ENCODE measurements at regions not wholly inside any gene's neighbourhood (a gene's known extent, or its start where the extent isn't known, plus 50 kb on each side); places are given as distances from the start of the nearest gene placed in this dataset.
A peak's percentile ranks its signal among the peaks of the same experiment; 100 is the strongest.

DNA sequence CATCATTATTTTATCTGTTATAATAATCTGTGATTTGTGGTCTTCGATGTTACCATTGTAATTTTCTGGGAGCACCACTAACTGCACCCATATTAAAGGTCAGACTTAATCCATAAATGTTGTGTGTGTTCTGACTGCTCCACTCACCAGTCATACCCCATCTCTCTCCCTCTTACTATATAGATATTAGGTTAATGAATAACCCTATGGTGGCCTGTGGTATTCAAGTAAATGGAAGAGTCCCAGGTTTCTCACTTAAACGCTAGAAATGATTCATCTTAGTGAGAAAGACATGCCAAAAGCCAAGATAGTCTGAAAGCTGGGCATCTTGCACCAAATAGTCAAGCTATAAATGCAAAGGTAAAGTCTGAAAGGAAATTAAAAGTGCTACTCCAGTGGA is 1358.5 kb downstream of the ROBO2 start:
- WGBS, 2 experiments (ENCODE audit: low coverage in 1 of 2, low lambda C conversion rate in 2 of 2, missing lambda C conversion rate in 2 of 2), result 13 to 17% methylated on average over 2 of the region's 2 CpGs
- in situ Hi-C loops (cut with MboI), result no loop called here
- TF ChIP-seq EZH2 (IDR thresholded peaks at IDR 0.05; ENCODE audit: insufficient read depth, poor library complexity, severe bottlenecking) (no peak), EZH2phosphoT487 (IDR thresholded peaks at IDR 0.05; ENCODE audit: insufficient read depth, low read depth) (no peak)
- Histone ChIP-seq H3K27me3 (replicated peaks; ENCODE audit: insufficient read depth) (no peaks in the 10 kb centered on the region), H2AFZ (no peak overlapping the region), H3K36me3 (ENCODE audit: low read depth) (no peaks in the 10 kb centered on the region), H3K9ac (no peak overlapping the region), H3K4me2 (ENCODE audit: unreplicated experiment) (no peak overlapping the region), H3K4me1 (ENCODE audit: insufficient read depth) (no peaks in the 10 kb centered on the region), H3K9me2 (ENCODE audit: insufficient read depth) (no peaks in the 10 kb centered on the region), H3K9me3 (ENCODE audit: low read depth) (no peaks in the 10 kb centered on the region), H3K4me3 (no peak overlapping the region), H3F3A (ENCODE audit: insufficient read depth) (no peaks in the 10 kb centered on the region), H4K20me1 (ENCODE audit: insufficient read depth) (no peaks in the 10 kb centered on the region), H3K79me2 (ENCODE audit: insufficient read depth) (no peaks in the 10 kb centered on the region), H3K27ac (no peak overlapping the region)
- DNase-seq, result no peak

GRCh38 chr3:78402720-78403119 is 1362.8 kb downstream of the ROBO2 start:
- Histone ChIP-seq H3K4me2 (ENCODE audit: unreplicated experiment) (no peak overlapping the region), H3K4me1 (ENCODE audit: insufficient read depth) (no peaks in the 10 kb centered on the region), H3K9ac (no peak overlapping the region), H3K79me2 (ENCODE audit: insufficient read depth) (no peaks in the 10 kb centered on the region), H3K27me3 (replicated peaks; ENCODE audit: insufficient read depth) (no peaks in the 10 kb centered on the region), H3K36me3 (ENCODE audit: low read depth) (no peaks in the 10 kb centered on the region), H4K20me1 (ENCODE audit: insufficient read depth) (no peaks in the 10 kb centered on the region), H3K4me3 (no peak overlapping the region), H3F3A (ENCODE audit: insufficient read depth) (no peaks in the 10 kb centered on the region), H2AFZ (no peak overlapping the region), H3K9me2 (ENCODE audit: insufficient read depth) (no peaks in the 10 kb centered on the region), H3K27ac (no peak overlapping the region), H3K9me3 (ENCODE audit: low read depth) (no peaks in the 10 kb centered on the region)
- no peak for TF ChIP-seq EZH2 (IDR thresholded peaks at IDR 0.05; ENCODE audit: insufficient read depth, poor library complexity, severe bottlenecking)
- in situ Hi-C loops (cut with MboI), result no loop called here
- 16 to 20% methylated on average over 1 of the region's 1 CpG for WGBS, 2 experiments (ENCODE audit: low coverage in 1 of 2, low lambda C conversion rate in 2 of 2, missing lambda C conversion rate in 2 of 2)
- no peak for DNase-seq

DNA sequence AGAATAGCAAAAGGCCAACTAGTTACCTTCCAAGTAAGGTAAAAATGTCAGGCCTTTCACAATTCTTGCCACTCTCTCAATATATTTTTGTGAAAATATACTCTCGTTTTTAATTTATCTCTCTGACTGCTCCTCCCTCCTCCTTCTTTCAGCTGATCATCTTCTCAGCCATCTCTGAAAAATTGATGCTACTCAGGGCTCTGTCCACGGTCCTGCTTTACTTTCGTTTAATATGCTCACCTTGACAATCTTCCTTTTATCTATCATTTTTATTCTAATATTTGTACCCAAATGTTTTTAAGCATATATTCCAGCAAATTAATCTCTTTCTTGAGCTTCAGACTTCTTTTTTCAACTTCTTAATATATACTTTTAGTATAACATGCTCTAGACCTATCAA is 1362.1 kb downstream of the ROBO1 start:
- Histone ChIP-seq H3K27ac (no peak overlapping the region), H4K20me1 (ENCODE audit: insufficient read depth) (no peaks in the 10 kb centered on the region), H2AFZ (no peak overlapping the region), H3K4me2 (ENCODE audit: unreplicated experiment) (no peak overlapping the region), H3K79me2 (ENCODE audit: insufficient read depth) (no peaks in the 10 kb centered on the region), H3K36me3 (ENCODE audit: low read depth) (no peaks in the 10 kb centered on the region), H3K9ac (no peak overlapping the region), H3F3A (ENCODE audit: insufficient read depth) (no peaks in the 10 kb centered on the region), H3K9me3 (ENCODE audit: low read depth) (no peaks in the 10 kb centered on the region), H3K4me1 (ENCODE audit: insufficient read depth) (no peaks in the 10 kb centered on the region), H3K9me2 (ENCODE audit: insufficient read depth) (no peaks in the 10 kb centered on the region), H3K4me3 (no peak overlapping the region), H3K27me3 (replicated peaks; ENCODE audit: insufficient read depth) (no peaks in the 10 kb centered on the region)
- TF ChIP-seq EZH2 (IDR thresholded peaks at IDR 0.05; ENCODE audit: insufficient read depth, poor library complexity, severe bottlenecking) (no peak), EZH2phosphoT487 (IDR thresholded peaks at IDR 0.05; ENCODE audit: insufficient read depth, low read depth) (no peak)
- peak; percentile 6 for DNase-seq
- WGBS, 2 experiments (ENCODE audit: low coverage in 1 of 2, low lambda C conversion rate in 2 of 2, missing lambda C conversion rate in 2 of 2), result 16 to 24% methylated on average over 3 of the region's 3 CpGs
- in situ Hi-C loops (cut with MboI), result no loop called here

DNA sequence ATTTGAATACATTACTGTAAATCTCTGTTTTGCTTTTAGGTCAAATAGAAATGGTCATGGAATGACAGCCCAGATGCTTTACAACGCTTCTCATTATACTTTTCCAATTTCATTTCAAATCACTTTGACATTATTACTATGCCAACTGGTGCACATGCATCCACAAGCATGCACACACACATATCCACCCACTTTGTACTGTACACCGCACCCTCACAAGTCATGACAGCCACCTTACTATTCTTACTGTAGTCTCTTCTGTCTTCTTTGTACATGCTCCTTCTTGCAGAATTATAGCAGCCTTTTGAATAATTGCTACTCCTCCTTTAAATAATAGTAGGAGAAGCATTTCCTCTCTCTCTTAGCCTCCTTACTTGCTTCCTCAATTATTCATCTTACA is 1361.4 kb downstream of the ROBO1 start:
- Histone ChIP-seq H3K27me3 (replicated peaks; ENCODE audit: insufficient read depth) (no peaks in the 10 kb centered on the region), H3K27ac (no peak overlapping the region), H4K20me1 (ENCODE audit: insufficient read depth) (no peaks in the 10 kb centered on the region), H3K79me2 (ENCODE audit: insufficient read depth) (no peaks in the 10 kb centered on the region), H2AFZ (no peak overlapping the region), H3K9me2 (ENCODE audit: insufficient read depth) (no peaks in the 10 kb centered on the region), H3K4me3 (no peak overlapping the region), H3K36me3 (ENCODE audit: low read depth) (no peaks in the 10 kb centered on the region), H3F3A (ENCODE audit: insufficient read depth) (no peaks in the 10 kb centered on the region), H3K4me1 (ENCODE audit: insufficient read depth) (no peaks in the 10 kb centered on the region), H3K9me3 (ENCODE audit: low read depth) (no peaks in the 10 kb centered on the region), H3K4me2 (ENCODE audit: unreplicated experiment) (no peak overlapping the region), H3K9ac (no peak overlapping the region)
- in situ Hi-C loops (cut with MboI), result no loop called here
- WGBS, 2 experiments (ENCODE audit: low coverage in 1 of 2, low lambda C conversion rate in 2 of 2, missing lambda C conversion rate in 2 of 2), result 41 to 50% methylated on average over 2 of the region's 2 CpGs
- TF ChIP-seq EZH2 (IDR thresholded peaks at IDR 0.05; ENCODE audit: insufficient read depth, poor library complexity, severe bottlenecking) (no peak), EZH2phosphoT487 (IDR thresholded peaks at IDR 0.05; ENCODE audit: insufficient read depth, low read depth) (no peak)
- DNase-seq, result no peak

- no peak overlapping the region for H3K4me3 ChIP-seq
- no peaks in the 10 kb centered on the region for H3K36me3 ChIP-seq (ENCODE audit: low read depth)
- no peaks in the 10 kb centered on the region for H4K20me1 ChIP-seq (ENCODE audit: insufficient read depth)
- WGBS, 2 experiments (ENCODE audit: low coverage in 1 of 2, low lambda C conversion rate in 2 of 2, missing lambda C conversion rate in 2 of 2), result 40 to 50% methylated on average over 2 of the region's 2 CpGs
- DNase-seq, result no peak
- H3K79me2 ChIP-seq (ENCODE audit: insufficient read depth), result no peaks in the 10 kb centered on the region
- H2AFZ ChIP-seq, result no peak overlapping the region
- TF ChIP-seq EZH2 (IDR thresholded peaks at IDR 0.05; ENCODE audit: insufficient read depth, poor library complexity, severe bottlenecking) (no peak), EZH2phosphoT487 (IDR thresholded peaks at IDR 0.05; ENCODE audit: insufficient read depth, low read depth) (no peak)
- H3F3A ChIP-seq (ENCODE audit: insufficient read depth), result no peaks in the 10 kb centered on the region
- no peak overlapping the region for H3K4me2 ChIP-seq (ENCODE audit: unreplicated experiment)
- H3K9me3 ChIP-seq (ENCODE audit: low read depth), result no peaks in the 10 kb centered on the region
- H3K4me1 ChIP-seq (ENCODE audit: insufficient read depth), result no peaks in the 10 kb centered on the region
- H3K27me3 ChIP-seq (replicated peaks; ENCODE audit: insufficient read depth), result no peaks in the 10 kb centered on the region
- in situ Hi-C loops (cut with MboI), result no loop called here
- H3K27ac ChIP-seq, result no peak overlapping the region
- no peak overlapping the region for H3K9ac ChIP-seq
- no peaks in the 10 kb centered on the region for H3K9me2 ChIP-seq (ENCODE audit: insufficient read depth)
Observed at GRCh38 chr3:78410077-78410476, 1357.7 kb downstream of the ROBO1 start.

Data from GM23248 (cell line).